ENCODE measurements at regions not wholly inside any gene's neighbourhood (a gene's known extent, or its start where the extent isn't known, plus 50 kb on each side); places are given as distances from the start of the nearest gene placed in this dataset.

DNA sequence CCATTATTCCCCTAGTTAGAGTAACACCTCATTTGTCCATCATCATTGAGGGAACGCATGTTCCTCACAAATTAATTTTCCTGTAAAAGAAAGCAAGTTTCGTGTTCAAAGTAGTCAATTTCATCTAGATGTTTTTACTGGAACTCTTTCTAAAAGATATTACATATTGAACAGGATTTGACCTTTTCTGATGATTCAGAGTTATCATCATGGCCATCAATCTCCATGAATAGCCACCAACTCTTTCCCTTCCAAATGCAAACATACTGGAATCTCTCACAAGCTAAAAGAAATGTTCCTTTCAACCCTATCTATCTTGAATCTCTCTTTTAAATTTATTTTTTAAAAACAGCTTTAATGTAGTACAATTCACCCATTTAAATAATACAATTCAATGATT lies 263.1 kb upstream of the FAR2 start:
- no peak for DNase-seq

- no peak for DNase-seq
These were observed 261.6 kb upstream of the FAR2 start for GRCh38 chr12:28887461-28887990.

DNA sequence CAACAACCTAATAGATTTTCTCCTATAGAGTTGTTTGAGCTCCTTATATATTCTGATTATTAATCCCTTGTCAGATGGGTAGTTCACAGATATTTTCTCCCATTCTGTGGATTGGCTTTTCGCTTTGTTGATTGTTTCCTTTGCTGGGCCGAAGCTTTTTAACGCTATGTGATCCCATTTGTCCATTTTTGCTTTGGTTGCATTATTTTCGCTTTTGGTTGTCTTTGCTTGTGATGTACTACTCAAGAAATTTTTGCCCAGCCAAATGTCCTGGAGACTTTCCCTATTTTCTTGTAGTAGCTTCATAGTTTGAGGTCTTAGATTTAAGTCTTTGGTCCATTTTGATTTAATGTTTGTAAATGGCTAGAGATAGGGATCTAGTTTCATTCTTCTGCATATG lies 258.4 kb upstream of the FAR2 start:
- DNase-seq, result no peak

- DNase-seq, result no peak
These were observed 258.0 kb upstream of the FAR2 start for GRCh38 chr12:28891126-28891525.

DNA sequence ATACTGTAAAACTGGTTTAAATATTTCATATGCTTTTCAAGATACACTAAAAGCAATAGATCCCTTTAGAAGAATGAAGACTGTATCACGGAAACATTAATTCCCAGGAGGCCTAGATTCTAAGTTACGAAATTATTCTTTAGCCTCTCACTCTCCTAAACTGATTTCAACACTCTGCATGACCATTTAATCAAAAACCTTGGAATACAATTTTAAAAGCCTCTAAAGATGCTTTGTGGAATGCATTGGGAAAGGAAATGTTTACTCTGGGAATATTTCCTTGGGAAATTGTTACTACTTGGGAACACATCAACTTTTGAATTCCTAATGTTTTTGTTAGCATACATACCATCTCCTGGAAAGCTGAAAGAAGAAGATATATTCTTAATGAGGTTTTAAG lies 255.7 kb upstream of the FAR2 start:
- no peak for DNase-seq

- no peak for DNase-seq
These were observed 255.2 kb upstream of the FAR2 start for GRCh38 chr12:28893856-28894255.

DNA sequence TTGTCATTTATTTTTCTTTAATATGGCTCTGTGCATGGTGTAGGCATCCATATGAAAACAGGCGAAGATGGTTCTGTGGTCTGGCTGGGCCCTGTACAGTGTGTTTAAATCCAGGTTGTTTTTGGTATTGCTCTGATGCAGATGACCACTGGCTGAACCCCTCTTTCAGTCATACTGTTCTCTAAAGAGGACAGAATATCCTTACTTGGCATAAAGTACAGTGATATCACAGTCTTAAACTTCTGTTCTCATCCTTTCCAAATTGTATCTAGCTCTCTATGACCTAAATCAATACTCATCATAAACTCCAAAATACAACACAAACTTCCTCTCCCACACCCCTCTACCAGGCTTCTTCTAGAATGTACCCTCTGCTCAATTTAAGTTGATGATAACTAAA lies 252.7 kb upstream of the FAR2 start:
- no peak for DNase-seq

DNA sequence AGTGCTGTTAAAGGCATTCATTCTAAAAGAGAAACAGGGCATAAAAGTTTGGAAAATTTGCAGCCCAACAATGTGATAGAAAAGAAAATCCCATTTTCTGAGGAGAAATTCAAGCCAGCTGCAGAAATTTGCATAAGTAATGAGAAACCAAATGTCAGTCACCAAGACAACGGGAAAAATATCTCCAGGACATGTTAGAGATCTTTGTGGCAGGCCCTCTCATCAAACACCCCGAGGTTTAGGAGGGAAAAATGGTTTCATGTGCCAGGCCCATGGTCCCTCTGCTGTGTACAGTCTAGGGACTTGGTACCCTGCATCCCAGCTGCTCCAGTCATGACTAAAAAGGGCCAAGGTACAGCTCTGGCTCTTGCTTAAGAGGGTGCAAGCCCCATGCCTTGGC lies 251.0 kb upstream of the FAR2 start:
- DNase-seq, result no peak

DNA sequence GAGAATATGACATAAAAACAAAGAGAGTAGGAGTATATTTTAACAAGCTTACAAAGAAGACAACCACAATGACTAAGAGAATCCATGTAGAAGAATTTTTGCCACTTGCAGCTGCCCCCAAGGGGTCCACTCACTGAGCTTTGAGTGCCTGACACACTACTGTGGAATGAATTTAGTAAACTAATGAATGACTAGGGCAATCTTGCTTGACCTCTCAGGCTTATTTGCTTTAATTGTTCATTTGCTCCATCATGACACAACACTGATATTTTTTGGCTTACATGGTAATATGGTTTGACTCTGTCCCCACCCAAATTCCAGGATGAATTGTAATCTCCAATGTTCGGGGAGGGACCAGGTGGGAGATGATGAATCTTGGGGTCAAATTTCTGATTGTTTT lies 249.1 kb upstream of the FAR2 start:
- DNase-seq, result no peak

GRCh38 chr12:28905220-28905955 lies 243.7 kb upstream of the FAR2 start:
- DNase-seq, result no peak

DNA sequence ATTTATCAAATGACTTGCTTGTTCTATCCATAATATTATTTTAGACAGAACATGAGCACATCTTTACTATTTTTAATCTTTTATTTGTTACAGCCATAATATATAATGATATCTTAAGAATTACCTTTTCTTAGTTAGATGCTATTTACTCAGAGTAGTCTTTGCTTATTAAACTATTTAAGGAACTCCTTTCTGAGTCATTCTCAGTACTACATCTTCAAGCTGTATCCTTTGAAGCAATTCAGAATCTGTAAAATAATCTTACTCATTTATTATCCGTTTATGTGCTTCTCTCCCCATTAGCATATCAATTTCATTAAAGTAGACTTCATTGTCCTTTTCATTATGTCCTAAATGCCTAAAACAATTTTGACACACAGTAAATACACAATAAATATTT lies 240.4 kb upstream of the FAR2 start:
- no peak for DNase-seq

DNA sequence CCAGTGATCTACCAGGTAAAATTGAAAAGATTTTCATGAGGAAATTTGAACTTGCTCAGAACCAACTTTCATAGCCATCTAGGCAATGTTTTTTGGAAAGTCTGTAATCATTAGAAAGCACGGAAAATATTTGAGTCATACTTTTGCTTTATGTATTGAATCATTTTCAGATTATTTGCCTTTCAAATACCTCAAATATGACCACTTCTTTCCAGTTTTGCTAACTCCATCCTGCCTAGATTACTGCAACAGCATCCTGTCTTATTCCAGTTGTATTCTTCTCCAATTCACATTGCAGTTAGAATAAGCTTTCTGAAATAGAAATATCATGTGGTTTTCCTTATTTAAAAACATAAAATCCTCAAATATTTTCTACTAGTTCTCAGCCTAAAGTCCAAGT lies 239.8 kb upstream of the FAR2 start:
- no peak for DNase-seq

GRCh38 chr12:28925719-28926376 lies 223.2 kb upstream of the FAR2 start:
- no peak for DNase-seq

DNA sequence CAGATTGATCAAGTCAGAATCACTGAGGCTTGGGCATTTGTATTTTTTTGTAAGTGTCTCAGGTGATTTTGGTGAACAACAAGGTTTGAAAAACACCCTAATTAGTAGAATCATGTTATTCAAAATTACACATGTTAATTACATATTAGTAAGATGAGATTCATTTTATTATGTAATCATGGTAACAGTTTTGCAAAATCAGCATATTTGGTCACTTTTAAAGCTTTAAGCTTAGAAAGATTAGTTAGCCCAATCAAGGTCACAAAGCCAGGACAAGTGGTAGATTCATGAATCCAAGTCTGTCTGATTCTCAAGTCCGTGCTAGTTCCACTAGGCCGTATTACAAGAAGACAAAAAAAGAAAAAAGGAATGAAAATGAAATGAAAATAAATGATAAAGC lies 218.4 kb upstream of the FAR2 start:
- DNase-seq, result no peak

GRCh38 chr12:28933176-28933575 lies 215.9 kb upstream of the FAR2 start:
- DNase-seq, result no peak

GRCh38 chr12:28933864-28934527 lies 215.1 kb upstream of the FAR2 start:
- DNase-seq, result no peak

GRCh38 chr12:28936221-28936620 lies 212.9 kb upstream of the FAR2 start:
- no peak for DNase-seq

GRCh38 chr12:28936711-28937110 lies 212.4 kb upstream of the FAR2 start:
- no peak for DNase-seq

GRCh38 chr12:28937196-28937595 lies 211.9 kb upstream of the FAR2 start:
- no peak for DNase-seq

DNA sequence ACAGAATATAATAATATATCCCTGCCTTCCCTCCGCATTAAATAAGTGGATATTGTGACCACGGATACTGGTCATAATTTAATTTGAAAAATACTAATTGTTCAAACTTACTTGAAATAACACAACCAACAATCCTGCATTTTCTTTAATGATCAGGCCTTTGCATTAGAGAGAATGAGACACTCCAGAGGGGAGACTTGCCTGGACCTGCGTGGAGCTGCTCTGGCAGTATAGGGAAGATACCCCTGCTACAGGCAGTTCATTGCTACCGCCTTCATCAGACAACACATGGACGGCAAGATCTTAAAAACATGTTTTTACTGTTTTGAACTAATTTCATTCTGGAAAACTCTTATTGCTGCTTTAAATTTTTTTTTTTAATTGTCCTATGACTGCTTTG lies 211.0 kb upstream of the FAR2 start:
- DNase-seq, result no peak

- no peak for DNase-seq
These were observed 210.4 kb upstream of the FAR2 start for GRCh38 chr12:28938581-28939235.

DNA sequence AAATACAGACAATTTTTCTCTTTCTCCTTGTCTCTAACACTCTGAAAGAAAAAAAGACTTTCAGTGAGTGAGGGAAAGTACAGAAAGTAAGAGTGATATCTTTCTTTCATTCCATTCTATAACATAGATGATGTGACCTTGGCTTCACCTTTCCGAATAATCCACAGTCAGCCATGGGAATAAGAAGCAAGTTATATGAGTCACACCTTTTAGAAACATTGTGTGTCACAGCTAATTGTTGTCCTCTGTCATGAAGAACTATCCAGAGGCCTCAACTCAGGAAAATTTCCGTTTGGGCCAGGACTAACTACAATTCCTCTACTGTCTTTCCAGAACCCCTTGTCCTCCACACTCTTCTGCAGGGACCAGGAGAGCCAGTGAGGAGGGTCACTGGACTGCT lies 209.7 kb upstream of the FAR2 start:
- DNase-seq, result no peak

- no peak for DNase-seq
These were observed 207.8 kb upstream of the FAR2 start for GRCh38 chr12:28941248-28941647.

- DNase-seq, result no peak
These were observed 202.7 kb upstream of the FAR2 start for GRCh38 chr12:28946361-28946760.
